ENCODE measurements at regions not wholly inside any gene's neighbourhood (a gene's known extent, or its start where the extent isn't known, plus 50 kb on each side); places are given as distances from the start of the nearest gene placed in this dataset.

DNA sequence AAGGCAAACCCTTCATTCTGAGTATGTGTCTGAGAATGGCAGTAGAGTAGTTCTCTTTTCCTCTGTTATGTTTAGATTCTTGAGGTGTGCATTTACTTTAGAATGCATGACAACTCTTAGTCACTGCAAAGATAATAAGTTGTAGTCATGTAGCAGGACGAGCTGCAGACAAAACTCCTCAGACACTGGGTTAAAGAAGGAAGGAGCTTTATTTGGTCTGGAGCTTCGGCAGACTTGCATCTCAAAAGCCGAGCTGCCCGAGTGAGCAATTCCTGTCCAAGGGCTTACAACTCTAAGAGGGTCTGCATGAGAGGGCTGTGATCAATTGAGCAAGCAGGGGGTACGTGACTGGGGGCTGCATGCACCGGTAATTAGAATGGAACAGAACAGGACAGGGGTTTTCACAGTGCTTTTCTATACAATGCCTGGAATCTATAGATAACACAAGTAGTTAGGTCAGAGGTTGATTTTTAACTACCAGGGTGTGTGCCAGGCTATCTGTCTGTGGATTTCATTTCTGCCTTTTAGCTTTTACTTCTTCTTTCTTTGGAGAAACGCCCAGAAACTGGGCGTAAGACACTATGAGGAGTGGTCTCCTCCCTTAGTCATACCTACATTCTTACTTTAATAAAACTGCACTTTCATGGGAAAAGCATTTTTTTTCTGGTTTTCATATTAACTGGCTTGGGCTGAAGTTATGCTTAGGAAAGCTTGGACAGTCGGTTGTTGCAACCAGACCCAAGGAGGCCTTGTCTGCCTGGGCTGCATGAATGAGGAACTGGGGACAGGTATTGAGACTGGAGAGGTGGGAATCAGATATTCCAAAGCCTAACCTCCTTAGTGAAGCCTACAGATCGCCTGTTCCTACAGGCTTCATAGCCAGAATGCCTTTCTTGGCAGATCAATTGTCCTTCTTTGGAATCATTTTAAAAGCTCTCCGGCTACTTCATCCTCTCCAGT, 115.1 kb downstream of the RHOU start:
- Histone ChIP-seq H3K27ac (peak overlapping the region in 3 of 4 donors; percentile 41 to 83 (median 71)), H3K27me3 (no peaks in the 10 kb centered on the region), H3K36me3 (no peaks in the 10 kb centered on the region), H3K4me1 (peaks cover 0 to 43% (median 7%) of the 10 kb centered on the region in 4 donors), H3K9me3 (no peaks in the 10 kb centered on the region), H3K4me3 (no peak overlapping the region)
- TF ChIP-seq, protein P1, sequence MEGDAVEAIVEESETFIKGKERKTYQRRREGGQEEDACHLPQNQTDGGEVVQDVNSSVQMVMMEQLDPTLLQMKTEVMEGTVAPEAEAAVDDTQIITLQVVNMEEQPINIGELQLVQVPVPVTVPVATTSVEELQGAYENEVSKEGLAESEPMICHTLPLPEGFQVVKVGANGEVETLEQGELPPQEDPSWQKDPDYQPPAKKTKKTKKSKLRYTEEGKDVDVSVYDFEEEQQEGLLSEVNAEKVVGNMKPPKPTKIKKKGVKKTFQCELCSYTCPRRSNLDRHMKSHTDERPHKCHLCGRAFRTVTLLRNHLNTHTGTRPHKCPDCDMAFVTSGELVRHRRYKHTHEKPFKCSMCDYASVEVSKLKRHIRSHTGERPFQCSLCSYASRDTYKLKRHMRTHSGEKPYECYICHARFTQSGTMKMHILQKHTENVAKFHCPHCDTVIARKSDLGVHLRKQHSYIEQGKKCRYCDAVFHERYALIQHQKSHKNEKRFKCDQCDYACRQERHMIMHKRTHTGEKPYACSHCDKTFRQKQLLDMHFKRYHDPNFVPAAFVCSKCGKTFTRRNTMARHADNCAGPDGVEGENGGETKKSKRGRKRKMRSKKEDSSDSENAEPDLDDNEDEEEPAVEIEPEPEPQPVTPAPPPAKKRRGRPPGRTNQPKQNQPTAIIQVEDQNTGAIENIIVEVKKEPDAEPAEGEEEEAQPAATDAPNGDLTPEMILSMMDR (IDR thresholded peaks at IDR 0.05) = no peak
- TF ChIP-seq POLR2A (IDR thresholded peaks at IDR 0.05) = no peak
- DNase-seq = no peak

DNA sequence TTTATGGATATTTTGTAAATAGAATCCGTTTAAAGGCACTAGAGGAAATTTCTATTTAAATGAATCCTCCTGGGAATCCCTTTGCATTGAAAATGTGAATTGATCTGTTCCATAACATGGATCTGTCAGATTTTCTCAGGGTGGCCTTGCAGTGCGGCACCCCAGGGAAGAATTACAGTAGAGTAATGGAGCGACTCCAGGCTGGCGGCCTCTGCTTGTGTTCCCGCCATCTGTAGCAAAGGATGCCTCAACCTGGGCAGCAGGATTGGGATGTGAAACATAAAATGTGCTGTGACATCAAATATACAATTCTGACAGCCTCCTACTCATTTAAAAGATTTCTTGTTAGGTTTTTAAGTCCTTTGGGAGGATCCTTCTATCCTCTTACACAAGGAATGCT, 115.9 kb downstream of the RHOU start:
- Histone ChIP-seq H3K9me3 (no peaks in the 10 kb centered on the region), H3K4me1 (peaks cover 0 to 43% (median 7%) of the 10 kb centered on the region in 4 donors)
- DNase-seq = no peak

DNA sequence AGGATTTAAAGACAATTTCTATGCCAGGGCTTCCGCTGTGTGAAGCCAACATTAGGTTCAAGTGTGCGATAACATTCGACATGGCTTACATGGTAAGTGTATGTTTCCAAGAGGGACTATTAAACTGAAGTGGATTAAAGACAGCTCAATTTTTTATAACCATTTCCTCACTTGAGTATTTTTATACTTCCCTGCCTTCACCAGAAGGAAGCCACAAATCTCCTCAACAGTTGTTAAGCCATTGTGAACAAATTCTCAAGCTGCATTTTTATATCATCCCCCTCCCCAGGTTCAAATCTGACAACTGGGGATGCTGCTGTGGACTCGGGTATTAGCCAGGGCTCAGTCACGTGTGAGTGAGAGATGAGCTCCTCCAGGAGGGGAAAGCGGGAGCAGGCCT, 116.3 kb downstream of the RHOU start:
- no peak overlapping the region for H3K4me3 ChIP-seq
- DNase-seq = no peak
- no peaks in the 10 kb centered on the region for H3K36me3 ChIP-seq
- H3K27ac ChIP-seq = peak overlapping the region in 2 of 4 donors; percentile 71 to 83
- H3K4me1 ChIP-seq = peaks cover 0 to 43% (median 7%) of the 10 kb centered on the region in 4 donors
- H3K9me3 ChIP-seq = no peaks in the 10 kb centered on the region
- TF ChIP-seq, protein P1 (IDR thresholded peaks at IDR 0.05) = no peak
- TF ChIP-seq POLR2A (IDR thresholded peaks at IDR 0.05) = no peak
- no peaks in the 10 kb centered on the region for H3K27me3 ChIP-seq

More for the DNA sequence above, 115.9 kb downstream of the RHOU start:
- Histone ChIP-seq H3K36me3 (no peaks in the 10 kb centered on the region), H3K4me3 (no peak overlapping the region), H3K27ac (peak overlapping the region in 3 of 4 donors; percentile 41 to 83 (median 71)), H3K27me3 (no peaks in the 10 kb centered on the region)
- no peak for TF ChIP-seq POLR2A (IDR thresholded peaks at IDR 0.05)
- TF ChIP-seq, protein P1 (IDR thresholded peaks at IDR 0.05) = no peak

DNA sequence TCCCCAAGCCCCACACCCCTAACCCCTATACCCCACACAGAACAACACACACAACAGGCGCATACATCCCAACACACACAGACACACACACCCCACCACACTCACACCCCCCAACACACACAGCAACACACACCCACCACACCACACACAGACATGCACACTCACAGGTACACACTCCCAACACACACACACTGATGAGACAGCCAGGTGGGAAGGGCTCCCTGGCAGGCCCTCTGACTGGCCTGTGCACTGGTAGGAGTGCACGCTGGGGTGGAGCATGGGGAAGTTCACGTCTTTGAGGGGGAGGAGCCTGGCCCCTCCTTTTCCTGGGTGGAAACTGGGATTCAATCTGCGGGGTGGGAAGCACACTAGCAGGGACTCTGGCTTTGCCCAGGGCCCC, 116.7 kb downstream of the RHOU start:
- Histone ChIP-seq H3K27ac (peak overlapping the region in 1 of 4 donors; percentile 83), H3K4me1 (peaks cover 0 to 43% (median 7%) of the 10 kb centered on the region in 4 donors), H3K27me3 (no peaks in the 10 kb centered on the region), H3K4me3 (no peak overlapping the region), H3K9me3 (no peaks in the 10 kb centered on the region), H3K36me3 (no peaks in the 10 kb centered on the region)
- no peak for TF ChIP-seq POLR2A (IDR thresholded peaks at IDR 0.05)
- TF ChIP-seq, protein P1 (IDR thresholded peaks at IDR 0.05) = no peak
- DNase-seq = no peak

DNA sequence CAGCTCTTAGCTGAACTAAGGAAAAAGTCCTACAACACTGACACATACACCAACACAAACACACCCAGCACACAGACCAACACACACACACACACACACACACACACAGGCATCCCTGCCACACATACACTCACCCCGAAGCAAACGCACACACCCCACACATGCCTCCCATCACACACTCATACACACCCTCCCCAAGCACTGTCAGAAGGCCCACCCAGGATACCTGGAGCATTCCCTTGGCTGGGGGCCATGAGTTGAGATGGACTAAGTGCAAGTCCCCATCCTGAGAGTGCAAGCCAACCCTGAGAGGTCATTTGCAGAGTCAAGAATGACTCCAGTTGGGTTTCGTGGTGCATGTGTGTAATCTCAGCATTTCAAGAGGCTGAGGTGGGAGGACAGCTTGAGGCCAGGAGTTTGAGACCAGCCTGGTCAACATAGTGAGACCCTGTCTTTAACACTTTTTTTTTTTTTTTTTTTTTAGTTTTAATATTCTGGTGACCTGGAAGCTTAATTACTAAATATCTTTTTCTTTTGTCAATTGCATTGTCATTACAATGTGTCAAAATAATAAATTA, 117.3 kb downstream of the RHOU start:
- H3K4me3 ChIP-seq = no peak overlapping the region
- H3K27ac ChIP-seq = peak overlapping the region in 1 of 4 donors; percentile 83
- H3K36me3 ChIP-seq = no peaks in the 10 kb centered on the region
- no peak for DNase-seq
- no peaks in the 10 kb centered on the region for H3K27me3 ChIP-seq
- TF ChIP-seq POLR2A (IDR thresholded peaks at IDR 0.05) = no peak
- TF ChIP-seq, protein P1 (IDR thresholded peaks at IDR 0.05) = no peak
- no peaks in the 10 kb centered on the region for H3K9me3 ChIP-seq
- peaks cover 0 to 43% (median 7%) of the 10 kb centered on the region in 4 donors for H3K4me1 ChIP-seq

Measured in Peyer's patch (tissue), 4 donors.